ENCODE measurements at regions not wholly inside any gene's neighbourhood (a gene's known extent, or its start where the extent isn't known, plus 50 kb on each side); places are given as distances from the start of the nearest gene placed in this dataset.
"Not testable (repeated sequence)": the region's sequence is repeated elsewhere in the genome, so short reads cannot be mapped to it uniquely, and the experiment has no call there.

- H3K4me3 ChIP-seq (ENCODE audit: low read length in 2 of 2): no peak overlapping the region
- no peaks in the 10 kb centered on the region for H3K9me3 ChIP-seq (ENCODE audit: control insufficient read depth, low read length)
- no peaks in the 10 kb centered on the region for H3K36me3 ChIP-seq (ENCODE audit: control insufficient read depth in 1 of 2, insufficient read depth in 2 of 2, low read length in 1 of 2)
- H3K27me3 ChIP-seq (ENCODE audit: control insufficient read depth in 1 of 2, insufficient read depth in 2 of 2, low read length in 1 of 2): peaks cover 0 to 1% of the 10 kb centered on the region in 2 donors
- no peak for ATAC-seq (ENCODE audit: low FRiP score)
- DNase-seq: no peak
- H3K27ac ChIP-seq (ENCODE audit: low read depth in 1 of 2, low read length in 2 of 2): no peak overlapping the region
- H3K4me1 ChIP-seq (ENCODE audit: control insufficient read depth in 1 of 2, insufficient read depth in 2 of 2, low read length in 2 of 2): no peaks in the 10 kb centered on the region
- intact Hi-C loops (cut with DNase I): no loop called here
These were observed 74.3 kb upstream of the KYNU start for GRCh38 chr2:142803158-142803557.

DNA sequence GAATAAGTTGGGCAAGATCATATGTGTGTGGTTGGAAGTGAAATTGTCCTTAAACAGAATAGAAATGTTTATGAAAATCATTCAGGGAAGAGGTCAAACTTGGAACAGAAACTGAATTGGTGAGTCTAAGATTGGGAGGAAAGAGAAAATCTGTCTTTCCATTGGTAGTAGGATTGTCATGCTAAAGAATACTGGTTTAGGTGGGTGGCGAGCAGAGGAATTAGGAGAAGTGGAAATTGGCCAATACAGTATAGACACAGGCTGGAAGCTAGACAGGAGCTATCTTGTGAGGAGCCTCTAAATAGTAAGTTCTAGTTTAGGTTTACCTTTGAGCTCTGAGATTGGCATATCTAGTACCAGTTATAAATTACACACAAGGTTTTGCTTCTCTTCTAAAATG is 80.9 kb upstream of the KYNU start:
- intact Hi-C loops (cut with DNase I): no loop called here
- Histone ChIP-seq H3K27me3 (ENCODE audit: control insufficient read depth in 1 of 2, insufficient read depth in 2 of 2, low read length in 1 of 2) (peaks cover 0 to 1% of the 10 kb centered on the region in 2 donors), H3K4me3 (ENCODE audit: low read length in 2 of 2) (no peak overlapping the region), H3K27ac (ENCODE audit: low read depth in 1 of 2, low read length in 2 of 2) (no peak overlapping the region), H3K4me1 (ENCODE audit: control insufficient read depth in 1 of 2, insufficient read depth in 2 of 2, low read length in 2 of 2) (no peaks in the 10 kb centered on the region), H3K36me3 (ENCODE audit: control insufficient read depth in 1 of 2, insufficient read depth in 2 of 2, low read length in 1 of 2) (no peaks in the 10 kb centered on the region), H3K9me3 (ENCODE audit: control insufficient read depth, low read length) (no peaks in the 10 kb centered on the region)
- ATAC-seq (ENCODE audit: low FRiP score): no peak
- WGBS, 2 donors: 77 to 80% methylated on average over 1 of the region's 1 CpG
- DNase-seq: no peak

GRCh38 chr2:142796161-142796560 is 81.3 kb upstream of the KYNU start:
- Histone ChIP-seq H3K27ac (ENCODE audit: low read depth in 1 of 2, low read length in 2 of 2) (no peak overlapping the region), H3K36me3 (ENCODE audit: control insufficient read depth in 1 of 2, insufficient read depth in 2 of 2, low read length in 1 of 2) (no peaks in the 10 kb centered on the region), H3K4me3 (ENCODE audit: low read length in 2 of 2) (no peak overlapping the region), H3K27me3 (ENCODE audit: control insufficient read depth in 1 of 2, insufficient read depth in 2 of 2, low read length in 1 of 2) (peaks cover 0 to 1% of the 10 kb centered on the region in 2 donors), H3K4me1 (ENCODE audit: control insufficient read depth in 1 of 2, insufficient read depth in 2 of 2, low read length in 2 of 2) (no peaks in the 10 kb centered on the region), H3K9me3 (ENCODE audit: control insufficient read depth, low read length) (no peaks in the 10 kb centered on the region)
- WGBS, 2 donors: 10 to 14% methylated on average over 2 of the region's 2 CpGs
- intact Hi-C loops (cut with DNase I): no loop called here
- no peak for ATAC-seq (ENCODE audit: low FRiP score)
- DNase-seq: no peak

DNA sequence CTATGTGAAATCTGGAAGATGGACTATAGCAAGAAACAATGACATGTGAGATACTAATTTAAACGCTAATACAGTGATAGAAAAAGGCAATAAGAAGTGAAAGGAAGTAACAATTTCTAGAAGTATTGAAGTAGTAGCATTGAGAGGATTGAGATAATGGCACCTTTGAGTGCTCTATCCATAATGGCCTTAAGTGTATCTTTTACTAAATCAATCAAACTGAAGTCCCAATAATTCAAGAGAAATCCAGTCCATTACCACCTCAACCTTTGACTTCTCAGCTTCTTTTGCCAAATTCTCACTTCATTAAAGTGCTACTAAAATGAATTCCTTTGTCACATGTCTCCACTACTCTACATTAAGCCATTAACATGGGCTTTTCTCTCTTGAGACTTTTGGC is 82.6 kb upstream of the KYNU start:
- 90 to 97% methylated on average over 1 of the region's 1 CpG for WGBS, 2 donors
- intact Hi-C loops (cut with DNase I): loop anchor here in 1 of 2 donors (5.0 kb wide), 1 partner anchor 187 kb away; no protein-coding TSS in a partner anchor
- Histone ChIP-seq H3K36me3 (ENCODE audit: control insufficient read depth in 1 of 2, insufficient read depth in 2 of 2, low read length in 1 of 2) (no peaks in the 10 kb centered on the region), H3K27ac (ENCODE audit: low read depth in 1 of 2, low read length in 2 of 2) (no peak overlapping the region), H3K9me3 (ENCODE audit: control insufficient read depth, low read length) (no peaks in the 10 kb centered on the region), H3K4me1 (ENCODE audit: control insufficient read depth in 1 of 2, insufficient read depth in 2 of 2, low read length in 2 of 2) (no peaks in the 10 kb centered on the region), H3K27me3 (ENCODE audit: control insufficient read depth in 1 of 2, insufficient read depth in 2 of 2, low read length in 1 of 2) (peaks cover 0 to 1% of the 10 kb centered on the region in 2 donors), H3K4me3 (ENCODE audit: low read length in 2 of 2) (no peak overlapping the region)
- ATAC-seq (ENCODE audit: low FRiP score) (no peak), DNase-seq (no peak)

DNA sequence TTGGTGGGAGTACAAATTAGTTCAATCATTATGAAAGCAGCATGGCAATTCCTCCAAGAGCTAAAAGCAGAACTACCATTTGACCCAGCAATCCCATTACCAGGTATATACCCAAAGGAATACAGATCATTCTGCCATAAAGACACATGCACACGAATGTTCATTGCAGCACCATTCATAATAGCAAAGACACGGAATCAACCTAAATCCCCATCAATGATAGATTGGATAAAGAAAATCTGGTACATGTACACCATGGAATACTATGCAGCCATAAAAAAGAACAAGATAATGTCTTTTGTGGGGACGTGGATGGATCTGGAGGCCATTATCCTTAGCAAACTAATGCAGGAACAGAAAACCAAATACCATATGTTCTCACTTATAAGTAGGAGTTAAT is 85.1 kb upstream of the KYNU start:
- WGBS, 2 donors: 66 to 68% methylated on average over 3 of the region's 3 CpGs
- not testable (repeated sequence) for H3K36me3 ChIP-seq (ENCODE audit: control insufficient read depth in 1 of 2, insufficient read depth in 2 of 2, low read length in 1 of 2); ATAC-seq (ENCODE audit: low FRiP score); H3K4me3 ChIP-seq (ENCODE audit: low read length in 2 of 2); H3K4me1 ChIP-seq (ENCODE audit: control insufficient read depth in 1 of 2, insufficient read depth in 2 of 2, low read length in 2 of 2); DNase-seq; H3K9me3 ChIP-seq (ENCODE audit: control insufficient read depth, low read length); H3K27ac ChIP-seq (ENCODE audit: low read depth in 1 of 2, low read length in 2 of 2); H3K27me3 ChIP-seq (ENCODE audit: control insufficient read depth in 1 of 2, insufficient read depth in 2 of 2, low read length in 1 of 2)
- intact Hi-C loops (cut with DNase I): loop anchor here in 1 of 2 donors (5.0 kb wide), 1 partner anchor 190 kb away; no protein-coding TSS in a partner anchor

DNA sequence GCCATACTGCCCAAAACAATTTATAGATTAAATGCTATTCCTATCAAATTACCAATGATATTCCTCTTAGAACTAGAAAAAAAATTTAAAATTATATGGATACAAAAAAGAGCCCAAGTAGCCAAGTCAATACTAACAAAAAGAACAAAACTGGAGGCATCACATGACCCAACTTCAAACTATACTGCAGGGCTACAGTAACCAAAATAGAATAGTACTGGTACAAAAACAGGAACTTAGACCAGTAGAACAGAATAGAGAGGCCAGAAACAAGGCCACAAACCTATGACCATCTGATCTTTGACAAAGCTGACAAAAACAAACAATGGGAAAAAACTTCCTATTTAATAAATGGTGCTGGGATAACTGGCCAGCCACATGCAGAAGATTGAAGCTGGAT is 86.1 kb upstream of the KYNU start:
- intact Hi-C loops (cut with DNase I): loop anchor here in 1 of 2 donors (5.0 kb wide), 1 partner anchor 191 kb away; no protein-coding TSS in a partner anchor
- no peaks in the 10 kb centered on the region for H3K36me3 ChIP-seq (ENCODE audit: control insufficient read depth in 1 of 2, insufficient read depth in 2 of 2, low read length in 1 of 2)
- DNase-seq (no peak), ATAC-seq (ENCODE audit: low FRiP score) (no peak)
- H3K27ac ChIP-seq (ENCODE audit: low read depth in 1 of 2, low read length in 2 of 2): no peak overlapping the region
- no peaks in the 10 kb centered on the region for H3K4me1 ChIP-seq (ENCODE audit: control insufficient read depth in 1 of 2, insufficient read depth in 2 of 2, low read length in 2 of 2)
- no peaks in the 10 kb centered on the region for H3K27me3 ChIP-seq (ENCODE audit: control insufficient read depth in 1 of 2, insufficient read depth in 2 of 2, low read length in 1 of 2)
- no peak overlapping the region for H3K4me3 ChIP-seq (ENCODE audit: low read length in 2 of 2)
- H3K9me3 ChIP-seq (ENCODE audit: control insufficient read depth, low read length): no peaks in the 10 kb centered on the region

- Histone ChIP-seq H3K27me3 (ENCODE audit: control insufficient read depth in 1 of 2, insufficient read depth in 2 of 2, low read length in 1 of 2) (no peaks in the 10 kb centered on the region), H3K27ac (ENCODE audit: low read depth in 1 of 2, low read length in 2 of 2) (no peak overlapping the region), H3K9me3 (ENCODE audit: control insufficient read depth, low read length) (no peaks in the 10 kb centered on the region), H3K4me1 (ENCODE audit: control insufficient read depth in 1 of 2, insufficient read depth in 2 of 2, low read length in 2 of 2) (no peaks in the 10 kb centered on the region), H3K4me3 (ENCODE audit: low read length in 2 of 2) (no peak overlapping the region), H3K36me3 (ENCODE audit: control insufficient read depth in 1 of 2, insufficient read depth in 2 of 2, low read length in 1 of 2) (no peaks in the 10 kb centered on the region)
- intact Hi-C loops (cut with DNase I): no loop called here
- ATAC-seq (ENCODE audit: low FRiP score) (no peak), DNase-seq (no peak)
These were observed 90.4 kb upstream of the KYNU start for GRCh38 chr2:142786918-142787702.

DNA sequence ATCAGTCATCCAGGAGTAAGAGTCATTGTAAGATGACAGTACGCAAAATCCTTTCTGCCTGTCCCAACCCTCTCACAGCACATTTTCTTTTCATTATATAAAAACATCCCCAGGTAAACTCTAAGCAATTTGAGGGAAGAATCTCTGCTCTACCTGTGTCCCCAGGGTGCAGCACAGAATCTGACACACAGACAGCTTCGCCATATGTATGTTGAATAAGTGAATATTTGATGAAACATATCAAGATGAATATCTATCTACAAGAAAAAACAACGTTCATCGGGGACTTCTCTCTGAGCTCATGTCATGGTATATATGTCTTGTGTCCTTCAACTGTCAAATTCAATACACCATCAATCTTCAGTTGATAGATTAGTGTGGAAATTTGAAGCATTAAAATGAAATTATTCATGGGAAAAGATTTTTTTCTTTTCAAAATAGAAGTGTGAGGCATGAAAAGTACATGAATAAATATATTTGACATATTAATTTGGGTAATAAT is 94.5 kb upstream of the KYNU start:
- intact Hi-C loops (cut with DNase I): no loop called here
- Histone ChIP-seq H3K27me3 (ENCODE audit: control insufficient read depth in 1 of 2, insufficient read depth in 2 of 2, low read length in 1 of 2) (no peaks in the 10 kb centered on the region), H3K36me3 (ENCODE audit: control insufficient read depth in 1 of 2, insufficient read depth in 2 of 2, low read length in 1 of 2) (no peaks in the 10 kb centered on the region), H3K9me3 (ENCODE audit: control insufficient read depth, low read length) (no peaks in the 10 kb centered on the region), H3K4me3 (ENCODE audit: low read length in 2 of 2) (no peak overlapping the region), H3K4me1 (ENCODE audit: control insufficient read depth in 1 of 2, insufficient read depth in 2 of 2, low read length in 2 of 2) (no peaks in the 10 kb centered on the region), H3K27ac (ENCODE audit: low read depth in 1 of 2, low read length in 2 of 2) (no peak overlapping the region)
- 78 to 80% methylated on average over 4 of the region's 4 CpGs for WGBS, 2 donors
- no peak for DNase-seq
- ATAC-seq (ENCODE audit: low FRiP score): no peak

DNA sequence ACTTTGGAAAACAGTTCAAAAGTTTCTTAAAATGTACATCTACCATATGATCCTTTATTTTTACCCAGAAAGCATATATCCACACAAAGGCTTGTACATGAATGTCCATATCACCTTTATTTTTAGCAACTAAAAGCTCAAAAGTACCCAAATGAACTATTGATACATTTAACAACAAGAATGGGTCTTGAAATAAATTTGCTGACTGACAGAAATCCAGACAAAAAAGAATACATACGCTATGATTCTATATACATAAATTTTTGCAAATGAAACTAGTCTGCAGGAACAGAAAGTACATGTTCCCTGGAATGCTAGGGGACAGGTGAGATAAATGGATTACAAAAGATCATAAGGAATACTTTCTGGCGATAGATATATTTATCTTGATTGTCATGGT is 96.3 kb upstream of the KYNU start:
- Histone ChIP-seq H3K36me3 (ENCODE audit: control insufficient read depth in 1 of 2, insufficient read depth in 2 of 2, low read length in 1 of 2) (no peaks in the 10 kb centered on the region), H3K4me3 (ENCODE audit: low read length in 2 of 2) (no peak overlapping the region), H3K9me3 (ENCODE audit: control insufficient read depth, low read length) (no peaks in the 10 kb centered on the region), H3K27me3 (ENCODE audit: control insufficient read depth in 1 of 2, insufficient read depth in 2 of 2, low read length in 1 of 2) (no peaks in the 10 kb centered on the region), H3K4me1 (ENCODE audit: control insufficient read depth in 1 of 2, insufficient read depth in 2 of 2, low read length in 2 of 2) (no peaks in the 10 kb centered on the region), H3K27ac (ENCODE audit: low read depth in 1 of 2, low read length in 2 of 2) (no peak overlapping the region)
- intact Hi-C loops (cut with DNase I): no loop called here
- ATAC-seq (ENCODE audit: low FRiP score) (no peak), DNase-seq (no peak)
- 79 to 83% methylated on average over 2 of the region's 2 CpGs for WGBS, 2 donors

Measured in aorta (tissue), 5 donors.